Renal cortex interstitium (tissue), 11 donors: ENCODE measurements at regions not wholly inside any gene's neighbourhood (a gene's known extent, or its start where the extent isn't known, plus 50 kb on each side); places are given as distances from the start of the nearest gene placed in this dataset.
A peak's percentile ranks its signal among the peaks of the same experiment; 100 is the strongest.
"Not testable (repeated sequence)": the region's sequence is repeated elsewhere in the genome, so short reads cannot be mapped to it uniquely, and the experiment has no call there.

ENCODE experiments used
- DNase-seq, 11 donors: peaks; one replicate each; pipeline ENCODE4 v3.0.0-alpha.2; 2013; ENCODE audit warnings: low read depth in 9 of 11, low spot score in 4 of 11; ENCODE audit errors: extremely low read depth in 1 of 11

DNA sequence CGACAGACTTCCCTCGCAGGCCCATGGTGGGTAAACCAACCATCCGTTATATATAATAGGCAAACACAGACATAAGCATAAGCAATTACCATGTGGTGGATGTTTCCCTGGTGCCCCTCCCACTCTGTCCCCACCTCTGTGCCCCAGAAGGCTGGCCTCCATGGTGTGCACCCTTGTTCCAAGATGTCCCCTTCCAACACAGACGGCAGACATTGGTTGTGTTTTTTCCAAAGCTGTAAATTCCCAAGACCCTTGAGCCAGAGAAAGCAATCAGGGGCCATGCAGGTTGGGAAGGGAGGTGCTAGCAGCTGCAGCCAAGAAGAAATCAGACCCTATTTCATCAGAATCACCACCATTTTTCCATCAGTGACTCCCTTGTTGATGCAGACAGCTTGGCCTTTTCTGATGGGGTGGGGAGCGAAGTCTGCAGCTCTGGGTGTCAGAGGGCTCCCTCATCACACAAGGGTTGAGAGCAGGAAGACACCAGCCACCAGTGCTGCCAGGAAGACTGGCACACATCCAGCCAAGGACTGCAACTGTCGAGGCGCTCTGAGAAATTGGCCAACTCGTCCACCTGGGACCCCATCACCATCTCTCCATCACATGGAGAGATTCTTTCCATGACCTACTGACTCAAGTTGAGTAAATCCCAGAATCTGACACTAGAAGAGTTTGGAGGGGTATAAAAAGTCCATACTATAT is 86.8 kb upstream of the CHST15 start:
- no peak for DNase-seq

DNA sequence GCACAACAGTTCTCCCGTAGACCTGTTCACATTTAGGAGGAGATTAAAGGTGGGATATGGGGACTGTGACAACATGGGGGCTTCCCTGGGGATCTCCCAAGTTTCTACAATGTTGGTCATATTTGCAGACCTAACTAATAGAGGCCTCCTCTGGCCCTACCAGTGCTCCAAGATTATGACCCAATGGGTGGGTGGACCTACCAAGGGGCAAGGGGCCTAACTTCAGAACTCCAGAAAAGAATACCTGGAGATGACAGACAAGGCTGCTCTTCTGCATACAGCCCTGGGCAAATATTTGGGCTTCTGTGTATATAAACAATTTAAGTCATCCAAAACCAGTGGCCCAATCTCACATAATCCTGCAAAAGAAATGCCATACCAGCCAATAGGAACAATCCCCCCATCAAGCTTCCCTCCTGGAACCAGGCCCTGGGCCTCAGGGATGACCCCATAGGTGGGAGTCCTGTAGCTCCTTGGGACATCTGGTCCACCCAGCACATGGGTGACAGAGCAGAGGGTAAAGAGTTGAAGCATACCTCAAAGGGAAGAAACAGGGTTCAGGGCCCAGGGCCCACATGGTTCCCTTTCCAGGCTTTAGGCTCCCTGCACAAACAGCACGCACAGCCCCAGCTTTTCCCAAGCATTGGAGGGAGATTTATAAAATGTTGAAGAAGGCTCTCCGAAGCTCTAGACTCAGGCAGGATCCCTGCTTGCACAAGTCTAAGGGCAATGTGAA is 86.1 kb upstream of the CHST15 start:
- DNase-seq, result no peak

DNA sequence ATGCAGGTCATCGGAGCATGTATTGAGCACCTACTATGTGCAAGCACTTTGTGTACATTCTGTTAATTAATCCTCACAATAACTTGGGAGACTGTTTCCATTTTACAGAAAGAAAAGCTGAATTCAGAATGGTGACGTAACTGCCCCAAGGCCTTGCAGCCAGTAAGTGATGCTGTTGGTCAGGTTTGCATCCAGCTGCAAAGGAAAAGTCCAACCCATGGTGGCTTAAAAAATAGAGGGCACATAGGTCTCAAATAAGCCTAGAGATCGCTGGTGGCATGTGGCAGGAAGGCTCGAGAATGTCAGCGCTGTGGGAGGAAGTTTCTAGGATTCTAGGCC is 83.8 kb upstream of the CHST15 start:
- no peak for DNase-seq

DNA sequence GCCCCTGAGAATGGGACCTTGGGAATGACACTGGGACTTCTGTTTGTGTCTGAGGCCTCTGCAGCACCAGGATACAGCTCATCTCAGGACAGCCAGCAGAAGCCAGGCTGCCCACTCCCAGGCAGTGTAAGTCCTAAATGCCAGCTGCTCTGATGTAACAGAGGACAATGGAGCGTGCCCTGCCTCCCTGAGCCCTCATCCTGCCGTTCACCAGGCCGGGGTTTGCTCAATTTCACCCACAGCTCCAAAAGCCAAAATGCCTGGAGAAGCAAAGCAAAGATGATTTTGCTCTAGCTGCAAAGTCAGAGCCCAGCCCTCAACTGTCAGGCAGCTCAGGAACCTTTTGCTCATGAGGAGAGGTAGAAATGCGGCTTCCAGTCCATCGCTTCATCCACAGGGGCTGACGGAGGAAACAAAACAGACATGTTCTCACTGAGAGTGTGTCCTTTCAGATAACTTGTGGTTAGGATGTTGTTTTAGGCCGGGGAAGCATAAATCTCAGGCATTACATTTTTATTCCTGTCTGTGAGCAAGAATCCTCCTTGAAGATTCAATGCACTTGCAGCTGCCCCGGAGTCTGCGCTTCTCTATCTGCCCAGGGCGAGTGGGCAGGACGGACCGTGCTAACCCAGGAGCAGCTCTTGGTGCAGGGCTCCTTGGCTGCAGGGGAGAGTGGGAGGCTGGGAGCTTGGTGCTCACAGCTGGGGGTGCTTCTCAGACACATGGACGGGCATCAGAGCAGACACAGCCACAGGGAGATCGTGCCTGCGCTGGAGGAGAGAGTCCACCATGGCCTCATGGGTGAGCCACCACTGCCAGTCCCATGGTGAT is 83.2 kb upstream of the CHST15 start:
- DNase-seq, result no peak

DNA sequence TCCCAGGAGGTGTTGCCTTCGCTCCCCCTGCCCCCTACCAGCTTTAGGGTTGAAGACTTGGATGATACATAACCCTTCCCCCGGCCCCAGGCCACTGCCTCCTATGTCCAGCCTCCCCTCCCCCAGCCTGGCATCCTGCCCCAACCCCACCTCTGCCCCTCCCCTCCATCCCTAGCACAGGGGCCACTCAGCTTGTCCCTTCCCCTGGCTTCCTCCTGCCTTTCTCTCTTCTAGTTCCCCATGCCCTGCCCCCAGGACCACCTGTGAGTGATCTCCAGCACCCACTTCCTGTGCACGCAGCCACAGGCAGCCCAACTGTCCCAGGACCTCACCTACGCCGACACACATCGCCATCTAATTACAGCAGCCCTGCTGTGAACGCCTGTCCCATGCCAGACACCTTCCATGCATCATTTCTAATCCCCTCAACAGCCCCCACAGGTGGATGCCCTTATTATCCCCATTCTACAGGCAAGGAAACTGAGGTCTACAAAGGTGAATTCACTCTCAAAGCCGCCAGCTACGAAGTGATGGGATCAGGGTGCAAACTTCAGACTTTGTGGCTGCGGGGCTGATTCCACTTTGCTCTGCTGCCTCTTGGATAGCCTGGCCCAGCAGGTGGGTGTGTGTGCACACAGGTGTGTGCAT is 82.4 kb upstream of the CHST15 start:
- no peak for DNase-seq

DNA sequence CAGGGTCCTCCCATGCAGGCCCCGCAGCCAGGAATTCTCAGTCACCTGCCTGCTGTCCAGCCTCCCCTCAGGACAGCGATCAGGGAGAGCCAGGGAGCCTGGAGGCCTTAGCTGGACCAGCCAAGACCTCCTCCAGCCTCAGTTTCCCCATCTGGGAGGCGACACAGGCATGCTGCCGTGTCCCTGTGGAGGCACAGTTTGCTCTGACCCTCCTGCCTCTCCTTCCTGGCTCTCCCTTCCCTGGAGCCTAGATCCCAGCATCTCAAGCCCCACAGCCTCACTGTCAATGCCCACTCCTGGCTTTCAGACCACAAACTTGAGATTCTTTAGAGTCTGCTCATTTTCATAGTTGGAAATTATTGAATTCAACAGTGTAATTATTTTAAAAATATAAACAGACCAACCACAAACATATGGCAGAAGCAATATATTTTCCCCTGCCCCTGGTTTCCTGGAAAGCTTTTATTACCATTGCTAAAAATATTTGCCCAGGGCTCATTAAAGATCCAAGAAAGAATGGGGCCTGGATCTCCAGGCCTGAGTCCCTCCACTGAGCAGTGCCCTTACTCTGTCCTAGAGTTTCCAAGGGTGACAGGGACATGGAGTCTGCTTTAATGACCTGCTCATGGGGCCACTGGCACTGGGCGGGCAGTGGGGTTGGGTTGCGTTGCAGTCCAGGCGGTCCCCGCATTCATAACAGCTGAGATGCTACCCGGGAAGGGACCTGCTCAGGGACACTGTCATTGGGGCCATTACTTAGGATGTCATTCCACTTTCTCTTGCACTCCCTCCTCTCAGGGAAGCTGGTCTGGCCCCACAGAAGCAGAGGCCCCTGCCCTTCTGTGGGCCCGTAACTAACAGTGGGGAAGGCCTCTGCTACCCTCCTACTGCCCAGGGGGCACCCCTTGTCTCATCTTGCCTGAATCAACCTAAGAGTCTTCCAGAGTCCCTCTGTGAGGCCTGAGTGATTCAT is 81.6 kb upstream of the CHST15 start:
- DNase-seq, result no peak

DNA sequence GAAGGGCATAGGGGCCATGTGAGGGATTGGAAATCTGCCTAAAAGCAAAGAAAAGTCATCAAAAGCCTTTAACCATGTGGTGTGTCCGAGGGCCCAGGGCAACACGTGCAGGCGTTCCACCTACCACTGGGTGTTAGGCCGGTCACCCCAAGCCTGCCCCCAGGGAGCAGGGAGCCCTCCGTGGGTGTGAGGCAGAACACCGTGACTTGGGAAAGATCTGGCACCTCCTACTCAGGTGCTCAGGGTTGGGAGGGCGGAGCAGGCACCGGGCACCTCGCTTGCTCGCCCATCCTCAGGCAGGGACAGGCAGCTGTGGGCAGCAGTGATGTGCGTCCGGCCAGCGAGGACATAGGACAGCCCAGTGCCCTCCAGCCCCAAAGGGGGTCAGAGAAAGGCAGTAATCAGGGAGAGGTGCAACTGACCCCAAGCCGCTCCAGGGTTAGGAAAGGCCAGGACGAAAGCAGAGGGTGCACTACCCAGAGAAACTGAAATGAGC is 80.7 kb upstream of the CHST15 start:
- no peak for DNase-seq

DNA sequence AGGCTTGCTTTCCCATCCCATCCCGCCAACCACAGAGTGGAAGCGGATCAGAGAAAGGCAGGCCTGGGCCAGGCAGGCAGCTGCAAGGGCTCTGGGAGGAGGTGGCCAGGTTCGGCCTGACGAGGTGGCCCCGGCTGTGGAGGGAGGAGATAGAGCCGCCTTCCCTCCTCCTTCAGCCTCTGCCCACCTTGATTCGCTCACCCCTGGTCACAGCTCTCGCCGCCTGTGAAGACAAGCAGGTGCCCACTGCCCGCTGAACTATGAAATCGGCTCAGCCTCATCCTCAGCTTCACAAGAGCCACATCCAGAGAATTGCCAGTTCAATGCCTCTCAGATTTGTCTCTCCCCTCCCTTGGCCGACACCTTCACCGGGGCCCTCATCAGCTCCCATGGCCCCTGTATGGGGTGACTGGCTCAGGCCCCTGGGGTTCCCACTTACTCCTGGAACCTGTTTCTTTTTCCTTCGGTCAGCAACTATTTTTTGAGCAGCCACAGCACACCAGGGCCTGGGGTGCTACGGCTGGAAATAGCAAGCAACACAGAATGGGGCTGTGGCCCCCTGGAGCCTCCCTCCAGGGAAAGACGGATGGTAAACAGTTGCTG is 80.0 kb upstream of the CHST15 start:
- no peak for DNase-seq

DNA sequence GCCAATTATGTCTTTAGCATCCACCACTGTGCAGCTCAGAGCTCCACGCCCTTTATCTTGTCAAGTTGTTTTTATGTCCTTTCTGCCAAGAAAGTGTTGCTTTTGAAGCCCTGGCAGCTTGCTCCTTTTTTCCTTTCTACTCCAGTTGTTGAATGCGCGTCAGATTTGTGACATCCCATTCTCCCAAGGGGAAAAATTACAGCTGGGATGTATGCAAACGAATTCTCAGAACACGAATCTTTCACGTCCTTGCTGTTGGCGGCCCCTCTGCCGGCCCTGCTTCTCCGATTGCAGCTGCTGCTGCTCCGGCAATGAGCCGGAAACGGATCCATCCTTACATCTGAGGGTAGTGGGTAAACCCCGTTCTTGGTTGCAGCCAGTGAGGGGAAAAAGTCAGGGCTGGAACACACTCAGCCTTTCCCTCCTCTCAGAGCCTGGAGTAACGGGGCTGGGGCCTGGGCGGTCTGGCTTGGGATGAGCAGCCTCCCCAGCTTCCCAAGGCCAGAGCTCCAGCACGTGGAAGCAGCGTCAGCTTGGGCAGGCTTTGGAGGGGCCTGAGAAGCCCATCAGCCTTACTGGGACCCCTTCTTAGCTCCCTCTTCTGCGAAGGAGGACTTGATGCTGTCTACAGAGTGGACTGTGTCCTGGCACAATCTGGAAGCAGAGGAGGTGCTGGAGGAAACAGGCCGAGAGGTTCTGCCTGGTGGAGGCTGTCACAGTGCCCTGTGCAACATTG is 79.0 kb upstream of the CHST15 start:
- peak in 2 of 11 donors; percentile 48 to 65 for DNase-seq

DNA sequence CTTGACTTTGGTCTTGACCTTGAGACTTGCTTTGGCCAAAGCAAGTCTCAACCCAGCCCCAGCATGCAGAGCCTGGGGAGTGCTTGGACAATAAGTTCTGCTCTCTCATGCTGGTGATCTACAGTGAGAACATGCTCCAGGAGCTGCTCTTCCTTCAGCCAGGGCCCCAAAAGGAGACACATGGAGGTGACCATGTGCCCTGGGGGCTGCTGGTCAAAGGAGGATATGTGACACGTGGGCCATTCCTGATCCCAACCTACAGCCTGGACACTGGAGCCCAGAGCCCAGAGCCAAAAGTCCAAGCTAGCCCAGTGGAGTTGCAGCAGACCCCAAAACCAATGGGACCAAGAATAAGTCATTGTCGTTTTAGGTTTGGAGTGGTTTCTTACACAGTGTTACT is 78.2 kb upstream of the CHST15 start:
- DNase-seq, result no peak

DNA sequence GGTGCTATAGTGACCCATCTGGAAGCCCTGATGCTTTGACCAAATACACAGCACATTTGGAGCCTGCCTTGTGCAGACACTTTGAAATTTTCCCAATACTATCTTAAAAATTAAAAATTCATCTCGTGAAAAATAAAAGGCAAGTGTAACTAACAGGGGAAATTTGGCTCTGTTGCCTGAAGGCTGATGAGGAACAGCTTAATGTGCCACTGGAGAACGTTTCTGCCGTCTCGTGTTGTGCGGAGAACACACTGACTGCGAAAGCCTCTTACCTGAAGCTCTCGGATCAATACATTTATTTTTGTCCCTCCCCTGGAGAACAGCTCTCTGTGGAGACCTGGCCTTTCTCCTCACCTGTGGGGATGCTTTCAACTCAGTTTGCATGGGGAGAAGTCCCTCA is 77.2 kb upstream of the CHST15 start:
- no peak for DNase-seq

DNA sequence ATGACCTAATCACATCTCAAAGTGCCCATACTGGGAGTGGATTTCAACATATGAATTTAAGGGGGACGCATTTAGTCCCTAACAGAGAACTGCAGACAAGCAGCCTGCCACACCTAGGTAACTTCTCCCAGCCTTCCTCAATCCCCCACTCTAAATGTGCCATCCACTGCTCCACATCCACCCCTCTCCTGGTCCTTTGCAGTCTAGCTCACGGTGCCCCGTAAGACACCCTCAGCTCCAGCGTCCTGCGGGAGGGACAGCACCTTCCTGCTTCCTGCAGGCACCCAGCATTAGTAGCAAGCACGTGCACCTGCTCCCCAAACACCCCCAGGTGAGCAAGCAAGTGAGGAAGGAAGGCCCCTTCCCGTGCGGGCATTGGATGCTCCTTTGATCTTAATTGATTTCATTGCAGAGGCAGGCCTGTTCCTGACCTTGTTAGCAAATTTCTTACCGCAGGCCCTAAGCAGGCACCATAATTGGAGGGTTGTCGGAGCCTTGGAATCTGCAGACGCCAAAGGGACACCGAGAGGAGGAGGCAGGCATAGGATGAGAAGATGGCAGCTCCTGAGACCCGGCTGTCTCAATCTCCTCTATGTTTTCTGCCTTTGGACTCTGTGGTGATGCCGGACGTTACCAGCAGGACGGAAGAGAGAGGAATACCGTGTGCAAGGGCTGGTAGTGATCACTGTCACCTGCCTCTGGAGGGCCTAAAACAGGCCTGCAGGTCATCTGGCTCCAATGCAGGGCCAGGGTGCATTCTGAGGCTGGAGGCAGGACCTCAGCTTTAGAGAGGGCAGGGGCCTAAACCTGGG is 75.8 kb upstream of the CHST15 start:
- DNase-seq, result no peak

DNA sequence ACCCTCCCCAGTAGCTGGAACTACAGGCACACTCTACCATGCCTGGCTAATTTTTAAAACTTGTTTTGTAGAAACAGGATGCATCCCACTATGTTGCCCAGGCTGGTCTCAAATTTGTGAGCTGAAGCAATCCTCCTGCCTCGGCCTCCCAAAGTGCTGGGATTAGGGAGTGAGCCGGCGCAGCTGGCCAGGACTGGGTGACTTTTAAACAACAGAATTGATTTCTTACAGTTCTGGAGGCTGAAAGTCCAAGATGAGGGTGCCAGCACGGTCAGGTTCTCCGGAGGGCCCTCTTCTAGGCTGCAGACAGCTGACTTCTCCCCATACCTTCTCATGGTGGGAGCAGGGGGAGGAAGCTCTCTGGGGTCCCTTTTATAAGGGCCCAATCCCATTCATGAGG is 75.2 kb upstream of the CHST15 start:
- DNase-seq, result no peak

DNA sequence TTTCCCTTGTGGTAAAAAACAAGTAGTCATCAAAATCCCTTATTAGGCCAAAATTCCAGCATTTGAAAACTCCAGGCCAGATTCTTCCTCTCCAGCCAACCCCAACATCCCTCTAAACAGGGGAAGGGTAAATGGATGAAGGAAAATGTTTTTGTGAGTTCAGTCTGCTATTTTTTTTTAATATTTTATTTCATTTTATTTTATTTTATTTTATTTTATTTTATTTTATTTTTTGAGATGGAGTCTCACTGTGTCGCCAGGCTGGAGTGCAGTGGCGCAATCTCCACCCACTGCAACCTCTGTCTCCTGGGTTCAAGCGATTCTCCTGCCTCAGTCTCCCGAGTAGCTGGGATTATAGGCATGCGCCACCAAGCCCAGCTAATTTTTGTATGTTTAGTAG is 74.5 kb upstream of the CHST15 start:
- DNase-seq, result not testable (repeated sequence)

DNA sequence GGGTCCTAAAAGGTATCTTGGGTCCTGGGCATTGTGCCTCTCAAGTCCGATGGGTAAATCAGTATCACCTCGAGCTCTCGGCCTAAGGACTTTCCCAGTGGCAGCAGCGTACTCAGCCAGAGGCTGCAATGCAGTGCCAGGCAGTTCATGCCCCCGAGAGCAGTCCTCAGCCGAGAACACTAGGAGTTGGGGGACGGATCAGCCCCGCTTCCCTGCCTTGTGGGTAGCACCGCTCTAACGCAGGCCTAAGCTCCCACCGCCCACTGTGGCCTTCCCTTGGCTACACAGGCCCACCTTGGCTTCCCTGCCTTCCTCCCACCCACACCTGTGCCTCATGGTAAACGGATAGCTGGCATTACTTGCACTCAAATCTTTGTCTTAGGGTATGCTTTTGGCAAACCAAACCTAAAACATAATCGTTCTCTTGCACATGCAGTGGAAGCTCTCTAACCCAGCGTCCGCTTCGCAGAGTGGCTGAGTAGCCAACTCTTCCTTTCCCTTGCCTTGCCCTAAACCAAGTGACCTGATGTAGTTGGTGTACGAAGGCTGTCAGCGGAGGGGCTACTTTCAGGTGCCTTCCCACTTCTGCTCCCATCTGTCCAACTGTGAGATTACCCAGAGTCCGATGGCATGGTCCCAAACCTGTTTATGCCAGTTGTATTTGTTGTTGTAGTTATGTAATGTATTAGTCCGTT is 73.2 kb upstream of the CHST15 start:
- DNase-seq, result no peak

DNA sequence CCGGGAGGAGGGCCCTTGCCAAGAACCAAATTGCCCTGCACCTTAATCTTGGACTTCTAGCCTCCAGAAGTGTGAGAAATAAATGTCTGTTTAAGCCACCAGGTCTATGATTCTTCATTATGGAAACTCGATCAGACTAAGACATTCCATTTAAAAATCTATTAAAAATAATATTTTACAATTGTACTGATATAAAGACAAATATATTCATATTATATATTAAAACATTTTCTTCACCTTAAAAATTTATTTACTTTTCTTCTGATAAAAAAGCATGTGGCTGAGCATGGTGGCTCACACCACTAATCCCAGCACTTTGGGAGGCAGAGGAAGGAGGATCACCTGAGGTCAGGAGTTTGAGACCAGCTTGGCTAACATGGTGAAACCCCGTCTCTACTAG is 72.4 kb upstream of the CHST15 start:
- DNase-seq, result no peak
